ENCODE measurements at regions not wholly inside any gene's neighbourhood (a gene's known extent, or its start where the extent isn't known, plus 50 kb on each side); places are given as distances from the start of the nearest gene placed in this dataset.

GRCh38 chr4:43525646-43526045, 633.1 kb downstream of the GRXCR1 start:
- H3K36me3 ChIP-seq (ENCODE audit: control insufficient read depth in 2 of 2, insufficient read depth in 2 of 2, low read length in 1 of 2), result no peaks in the 10 kb centered on the region
- H3K79me2 ChIP-seq (ENCODE audit: control insufficient read depth, insufficient read depth, low read length), result no peaks in the 10 kb centered on the region
- ChIA-PET CTCF (no interaction called here), POLR2A (no interaction called here), RAD21 (ENCODE audit: unreplicated experiment) (no interaction called here), SMC1A (ENCODE audit: uncharacterized antibody, unreplicated experiment) (no interaction called here)
- intact Hi-C loops (cut with micrococcal nuclease; ENCODE audit: unreplicated experiment), result no loop called here
- DNase-seq (ENCODE audit: low read depth, low spot score) (no peak), FAIRE-seq (no peak), ATAC-seq (no peak)
- no peak overlapping the region for H2AFZ ChIP-seq (ENCODE audit: control insufficient read depth, low read depth, low read length)
- BruUV-seq (replicated peaks), result no TSS peak
- no peaks in the 10 kb centered on the region for H4K20me1 ChIP-seq (ENCODE audit: control insufficient read depth, insufficient read depth)
- in situ Hi-C loops (cut with MboI), result no loop called here
- H3K4me3 ChIP-seq, result no peak overlapping the region
- H3K27me3 ChIP-seq (replicated peaks in 1 of 2; ENCODE audit: control insufficient read depth in 2 of 2, insufficient read depth in 2 of 2, low read length in 1 of 2), result no peaks in the 10 kb centered on the region
- H3K4me2 ChIP-seq (ENCODE audit: control insufficient read depth, insufficient read depth), result no peak overlapping the region
- no peak overlapping the region for H3K27ac ChIP-seq (ENCODE audit: control insufficient read depth, insufficient read depth)
- H3K4me1 ChIP-seq (ENCODE audit: control insufficient read depth, insufficient read depth, low read length), result no peaks in the 10 kb centered on the region
- H3K9ac ChIP-seq (ENCODE audit: control insufficient read depth, insufficient read depth, low read length), result no peak overlapping the region
- no peaks in the 10 kb centered on the region for H3K9me3 ChIP-seq (replicated peaks; ENCODE audit: control insufficient read depth, insufficient read depth, low read length)
- 13% methylated on average over 2 of the region's 2 CpGs for WGBS (ENCODE audit: insufficient coverage, insufficient replicate concordance, low lambda C conversion rate, missing lambda C conversion rate)
- no peak for TF ChIP-seq RAD21 (IDR thresholded peaks at IDR 0.05; ENCODE audit: insufficient read depth, low read depth, low read length)
- TF ChIP-seq RFX5 (IDR thresholded peaks at IDR 0.05; ENCODE audit: low read depth, low read length), result no peak
- TF ChIP-seq ASH2L (IDR thresholded peaks at IDR 0.05; ENCODE audit: borderline replicate concordance, low read depth), result no peak
- no peak for TF ChIP-seq PRDM15 (CRISPR knock-in tag; IDR thresholded peaks at IDR 0.05)
- TF ChIP-seq NR2C2 (IDR thresholded peaks at IDR 0.05; ENCODE audit: borderline replicate concordance, control insufficient read depth, insufficient read length, low read depth), result no peak
- no peak for TF ChIP-seq ZNF384 (IDR thresholded peaks at IDR 0.05; ENCODE audit: borderline replicate concordance, low read depth, low read length)
- TF ChIP-seq BCL11A (IDR thresholded peaks at IDR 0.05; ENCODE audit: low read depth, low read length), result no peak
- TF ChIP-seq TBL1XR1 (IDR thresholded peaks at IDR 0.05; ENCODE audit: low read depth, low read length), result no peak
- no peak for TF ChIP-seq NFYA (IDR thresholded peaks at IDR 0.05; ENCODE audit: borderline replicate concordance, low read depth, low read length)
- TF ChIP-seq MYB (IDR thresholded peaks at IDR 0.05; ENCODE audit: borderline replicate concordance, low read depth, low read length), result no peak
- no peak for TF ChIP-seq ZNF622 (IDR thresholded peaks at IDR 0.05)
- TF ChIP-seq MAX (IDR thresholded peaks at IDR 0.05; ENCODE audit: low read depth, low read length), result no peak
- TF ChIP-seq ZBTB40 (IDR thresholded peaks at IDR 0.05; ENCODE audit: borderline replicate concordance), result no peak
- no peak for TF ChIP-seq ZNF217 (IDR thresholded peaks at IDR 0.05)
- TF ChIP-seq ZBTB33 (IDR thresholded peaks at IDR 0.05), result no peak
- TF ChIP-seq ZSCAN29 (IDR thresholded peaks at IDR 0.05), result no peak
- no peak for TF ChIP-seq YBX1 (IDR thresholded peaks at IDR 0.05)
- no peak for TF ChIP-seq SMARCA5 (IDR thresholded peaks at IDR 0.05)

All from GM12878 (cell line).